Skin of body (tissue), 1 donor: ENCODE measurements at regions not wholly inside any gene's neighbourhood (a gene's known extent, or its start where the extent isn't known, plus 50 kb on each side); places are given as distances from the start of the nearest gene placed in this dataset.
A peak's percentile ranks its signal among the peaks of the same experiment; 100 is the strongest.
"Not testable (repeated sequence)": the region's sequence is repeated elsewhere in the genome, so short reads cannot be mapped to it uniquely, and the experiment has no call there.

Experiments
- DNase-seq: peaks from one replicate; lab custom pipeline; 2025; lab: John Stamatoyannopoulos, UW

- DNase-seq, result no peak
Measured at GRCh38 chr1:101547357-101547756, 310.5 kb downstream of the S1PR1 start.

GRCh38 chr1:101548376-101548775 lies 311.6 kb downstream of the S1PR1 start:
- DNase-seq, result no peak

- DNase-seq, result no peak
Measured at GRCh38 chr1:101550581-101550980, 313.8 kb downstream of the S1PR1 start.

GRCh38 chr1:101566883-101567538 lies 330.2 kb downstream of the S1PR1 start:
- no peak for DNase-seq

- no peak for DNase-seq
Measured at GRCh38 chr1:101567582-101568189, 330.9 kb downstream of the S1PR1 start.

- no peak for DNase-seq
Measured at GRCh38 chr1:101587741-101588140, 350.9 kb downstream of the S1PR1 start.

- no peak for DNase-seq
Measured at GRCh38 chr1:101588677-101589076, 351.9 kb downstream of the S1PR1 start.

- DNase-seq, result no peak
Measured at GRCh38 chr1:101592845-101593244, 356.0 kb downstream of the S1PR1 start.

GRCh38 chr1:101595881-101596374 lies 359.1 kb downstream of the S1PR1 start:
- no peak for DNase-seq

- not testable (repeated sequence) for DNase-seq
Measured at GRCh38 chr1:101600615-101601014, 363.8 kb downstream of the S1PR1 start.

- DNase-seq, result no peak
Measured at GRCh38 chr1:101603726-101604125, 366.9 kb downstream of the S1PR1 start.

GRCh38 chr1:101605878-101606277 lies 369.1 kb downstream of the S1PR1 start:
- DNase-seq, result no peak

- DNase-seq, result no peak
Measured at GRCh38 chr1:101613546-101613945, 376.7 kb downstream of the S1PR1 start.

GRCh38 chr1:101618900-101619299 lies 377.8 kb downstream of the OLFM3 start:
- DNase-seq, result no peak

GRCh38 chr1:101632548-101633272 lies 364.0 kb downstream of the OLFM3 start:
- DNase-seq, result no peak

- no peak for DNase-seq
Measured at GRCh38 chr1:101645810-101646209, 350.9 kb downstream of the OLFM3 start.

- DNase-seq, result no peak
Measured at GRCh38 chr1:101652484-101652883, 344.2 kb downstream of the OLFM3 start.

- no peak for DNase-seq
Measured at GRCh38 chr1:101653482-101653946, 343.2 kb downstream of the OLFM3 start.

- no peak for DNase-seq
Measured at GRCh38 chr1:101664726-101665125, 332.0 kb downstream of the OLFM3 start.

- DNase-seq, result peak; percentile 13
Measured at GRCh38 chr1:101667761-101668160, 329.0 kb downstream of the OLFM3 start.

- DNase-seq, result no peak
Measured at GRCh38 chr1:101683136-101683535, 313.6 kb downstream of the OLFM3 start.

- DNase-seq, result no peak
Measured at GRCh38 chr1:101683561-101683960, 313.2 kb downstream of the OLFM3 start.
